Aorta (tissue), 5 donors: ENCODE measurements at regions not wholly inside any gene's neighbourhood (a gene's known extent, or its start where the extent isn't known, plus 50 kb on each side); places are given as distances from the start of the nearest gene placed in this dataset.

ENCODE experiments used
- ATAC-seq: fragments of 200-7000 bp; cut with Tn5 transposase; one replicate; pipeline ENCODE4 v1.9.1; 2022; ENCODE audit warnings: moderate library complexity; ENCODE audit not compliant: low FRiP score
- DNase-seq, 2 donors: peaks; one replicate each; pipeline ENCODE4 v3.0.0-alpha.2; 2020
- H3K27ac ChIP-seq, 2 donors: one replicate each; pipeline ENCODE4 v1.5.1; 2013; ENCODE audit warnings: low read length in 2 of 2, mild to moderate bottlenecking in 2 of 2, moderate library complexity in 2 of 2, control low read depth in 1 of 2, inconsistent platforms in 1 of 2, low read depth in 1 of 2
- H3K27me3 ChIP-seq, 2 donors: one replicate each; pipeline ENCODE4 v1.6.1; 2013; ENCODE audit warnings: control low read depth in 1 of 2, low read length in 1 of 2, mild to moderate bottlenecking in 1 of 2, moderate library complexity in 1 of 2; ENCODE audit not compliant: insufficient read depth in 2 of 2, control insufficient read depth in 1 of 2
- H3K36me3 ChIP-seq, 2 donors: one replicate each; pipeline ENCODE4 v1.6.1; 2013; ENCODE audit warnings: control low read depth in 1 of 2, low read length in 1 of 2, mild to moderate bottlenecking in 1 of 2; ENCODE audit not compliant: insufficient read depth in 2 of 2, control insufficient read depth in 1 of 2
- H3K4me1 ChIP-seq, 2 donors: one replicate each; pipeline ENCODE4 v1.6.1; 2013; ENCODE audit warnings: low read length in 2 of 2, control low read depth in 1 of 2, mild to moderate bottlenecking in 1 of 2, moderate library complexity in 1 of 2; ENCODE audit not compliant: insufficient read depth in 2 of 2, control insufficient read depth in 1 of 2
- H3K4me3 ChIP-seq, 2 donors: one replicate each; pipeline ENCODE4 v1.5.1; 2013; ENCODE audit warnings: low read length in 2 of 2, control low read depth in 1 of 2, mild to moderate bottlenecking in 1 of 2
- H3K9me3 ChIP-seq: one replicate; pipeline ENCODE4 v1.6.1; 2013; ENCODE audit warnings: mild to moderate bottlenecking, low read length; ENCODE audit not compliant: control insufficient read depth
- WGBS, 2 donors: extraction: QIAGEN DNeasy Blood & Tissue Kit; methylation state at CpG; one replicate each; pipeline ENCODE4 v1.1.7; 2013; 5-methylcytosine and 5-hydroxymethylcytosine counted together
- intact Hi-C, 2 donors: fragments of 100-400 bp; cut with DNase I; formaldehyde crosslinking; loops; one replicate each; pipeline versions ENCODE4 v1.14.2 to v1.15.0; 2022
- donor health status: healthy with polysubstance abuse.
- donor health status: Bipolar disorder and iron deficiency.
- donor health status: DM: no; HTN: no; CAD: no.
- donor health status: DM: no; HTN: no; CAD: no.
- donor health status: DM: yes; HTN: yes; CAD: no.

DNA sequence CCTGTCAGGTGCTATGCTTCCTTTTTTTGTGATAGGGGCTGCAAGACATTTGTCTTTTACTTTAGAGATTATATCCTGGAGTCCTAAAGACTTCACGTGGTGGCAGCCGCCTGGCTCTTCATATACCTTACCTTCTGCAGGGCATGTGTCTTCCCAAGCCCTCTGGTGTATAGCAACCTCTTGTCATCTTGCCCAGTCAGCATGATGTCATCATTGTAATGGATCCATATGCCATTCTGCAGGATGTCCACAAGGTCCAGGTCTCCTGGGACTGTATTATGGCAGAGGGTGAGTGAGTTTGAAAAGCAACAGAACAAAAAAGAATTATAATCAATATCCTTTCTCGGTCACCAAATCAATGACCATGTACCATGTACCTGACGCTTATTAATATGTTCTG is 82.2 kb upstream of the SCOC start:
- no peak for DNase-seq
- intact Hi-C loops: no loop called here
- Histone ChIP-seq H3K4me3 (no peak overlapping the region), H3K27me3 (peaks cover 0 to 4% of the 10 kb centered on the region in 2 donors), H3K9me3 (no peaks in the 10 kb centered on the region), H3K27ac (no peak overlapping the region), H3K36me3 (no peaks in the 10 kb centered on the region), H3K4me1 (no peaks in the 10 kb centered on the region)
- no peak for ATAC-seq
- WGBS, 2 donors: 94% methylated on average over 4 of the region's 4 CpGs

DNA sequence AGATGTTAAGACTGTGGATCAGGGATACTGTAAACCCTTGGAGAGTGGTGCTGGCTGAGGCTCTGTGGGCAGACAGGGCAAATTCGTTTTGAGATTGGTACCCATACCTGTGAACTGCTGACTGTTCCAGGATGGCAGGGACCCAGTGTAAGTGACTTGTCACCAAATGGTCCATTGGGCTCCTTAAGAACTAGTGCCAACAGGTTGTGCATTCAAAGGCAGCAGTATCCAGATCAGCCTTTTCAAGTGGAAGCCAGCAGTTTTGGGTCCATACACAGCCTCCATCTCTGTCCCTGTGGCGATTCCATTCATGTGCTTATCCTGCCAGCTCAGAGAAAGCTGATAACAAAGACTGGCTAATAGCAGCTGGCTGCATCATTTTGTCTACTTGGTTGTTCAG is 84.0 kb upstream of the SCOC start:
- peaks cover 0 to 4% of the 10 kb centered on the region in 2 donors for H3K27me3 ChIP-seq
- ATAC-seq (no peak), DNase-seq (no peak)
- WGBS, 2 donors: 56 to 57% methylated on average over 2 of the region's 2 CpGs
- H3K9me3 ChIP-seq: no peaks in the 10 kb centered on the region
- H3K4me1 ChIP-seq: no peaks in the 10 kb centered on the region
- no peak overlapping the region for H3K4me3 ChIP-seq
- no peak overlapping the region for H3K27ac ChIP-seq
- intact Hi-C loops: no loop called here
- H3K36me3 ChIP-seq: no peaks in the 10 kb centered on the region

DNA sequence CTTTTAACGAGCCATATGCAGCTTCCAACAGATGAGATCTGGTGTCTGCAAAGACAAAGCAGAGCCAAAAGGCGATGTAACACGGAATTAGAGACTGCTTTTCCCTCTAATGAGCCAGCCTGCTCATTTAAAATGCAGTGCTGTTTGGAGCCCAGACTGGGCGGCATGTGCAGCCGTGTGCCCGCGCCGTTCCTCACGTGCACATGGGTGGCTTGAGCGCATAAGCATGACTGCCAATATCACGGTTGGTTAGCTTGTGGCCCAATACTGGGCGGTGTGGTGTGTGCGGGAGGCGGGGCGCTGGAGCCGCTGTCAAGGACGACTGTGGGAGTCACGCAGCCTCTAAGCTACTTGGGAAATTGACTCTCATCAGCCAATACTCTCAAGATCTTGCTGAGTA is 87.0 kb upstream of the SCOC start:
- no peak overlapping the region for H3K4me3 ChIP-seq
- no peaks in the 10 kb centered on the region for H3K9me3 ChIP-seq
- intact Hi-C loops: no loop called here
- H3K27ac ChIP-seq: no peak overlapping the region
- ATAC-seq (no peak), DNase-seq (no peak)
- H3K27me3 ChIP-seq: no peaks in the 10 kb centered on the region
- no peaks in the 10 kb centered on the region for H3K4me1 ChIP-seq
- no peaks in the 10 kb centered on the region for H3K36me3 ChIP-seq
- 79 to 85% methylated on average over 18 of the region's 18 CpGs for WGBS, 2 donors

DNA sequence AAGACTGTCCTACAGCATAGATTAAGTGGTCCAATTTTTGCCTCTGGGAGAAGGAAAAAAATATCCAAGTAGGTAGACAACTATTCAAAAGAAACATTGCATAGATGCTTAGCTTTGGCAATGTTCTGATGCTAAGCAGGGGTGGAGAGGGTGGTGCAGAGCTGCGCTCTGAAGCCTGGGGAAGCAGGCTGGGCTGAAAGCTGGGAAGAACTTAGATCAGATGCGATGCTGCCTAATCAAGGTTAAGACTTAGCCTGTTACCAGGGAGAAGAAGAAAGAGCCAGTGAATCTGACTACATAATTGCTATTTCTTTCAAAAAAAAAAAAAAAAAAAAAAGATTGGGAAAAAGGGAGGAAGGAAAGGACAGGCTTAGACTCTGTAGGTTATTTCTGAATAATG is 89.0 kb upstream of the SCOC start:
- ATAC-seq (no peak), DNase-seq (no peak)
- H3K36me3 ChIP-seq: no peaks in the 10 kb centered on the region
- H3K9me3 ChIP-seq: no peaks in the 10 kb centered on the region
- WGBS, 2 donors: 77 to 80% methylated on average over 2 of the region's 2 CpGs
- no peak overlapping the region for H3K4me3 ChIP-seq
- no peaks in the 10 kb centered on the region for H3K27me3 ChIP-seq
- H3K4me1 ChIP-seq: no peaks in the 10 kb centered on the region
- H3K27ac ChIP-seq: no peak overlapping the region
- intact Hi-C loops: no loop called here

DNA sequence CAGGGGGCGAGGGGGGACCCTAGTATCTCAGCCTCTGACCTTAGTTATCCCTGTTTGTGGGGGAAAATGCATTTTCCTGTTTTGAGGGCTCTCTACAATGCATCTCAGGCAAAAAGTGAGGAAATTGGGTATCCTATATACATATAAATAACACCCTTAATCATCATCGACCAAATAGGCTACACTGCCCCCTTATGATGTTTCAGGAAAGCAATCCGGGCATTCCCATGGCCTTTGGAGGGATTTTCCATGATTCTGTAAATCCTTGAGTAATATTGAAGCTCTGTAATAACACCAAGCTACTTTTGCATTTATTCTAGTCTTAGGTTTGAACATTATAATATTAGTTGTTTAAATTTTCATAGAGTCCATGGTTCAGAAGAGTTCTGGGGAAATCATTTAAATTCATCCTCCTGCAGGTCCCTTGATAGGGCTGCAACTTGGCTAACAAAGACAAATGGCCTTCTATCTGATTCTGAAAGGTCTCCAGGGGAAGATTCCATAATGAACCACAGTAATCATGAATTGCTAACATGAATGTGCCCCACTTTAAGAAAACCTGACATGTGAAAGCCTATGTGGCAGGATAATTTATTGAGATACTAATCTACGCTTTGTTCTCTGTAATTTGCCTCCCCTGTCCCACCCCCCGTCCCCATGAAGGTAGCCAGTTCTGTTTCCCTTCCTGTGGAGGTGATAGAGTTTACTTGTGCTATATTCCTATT is 91.5 kb upstream of the SCOC start:
- no peak overlapping the region for H3K4me3 ChIP-seq
- H3K27me3 ChIP-seq: no peaks in the 10 kb centered on the region
- DNase-seq (no peak), ATAC-seq (no peak)
- WGBS, 2 donors: 76 to 79% methylated on average over 5 of the region's 5 CpGs
- no peaks in the 10 kb centered on the region for H3K36me3 ChIP-seq
- intact Hi-C loops: no loop called here
- no peaks in the 10 kb centered on the region for H3K9me3 ChIP-seq
- H3K4me1 ChIP-seq: no peaks in the 10 kb centered on the region
- H3K27ac ChIP-seq: no peak overlapping the region

DNA sequence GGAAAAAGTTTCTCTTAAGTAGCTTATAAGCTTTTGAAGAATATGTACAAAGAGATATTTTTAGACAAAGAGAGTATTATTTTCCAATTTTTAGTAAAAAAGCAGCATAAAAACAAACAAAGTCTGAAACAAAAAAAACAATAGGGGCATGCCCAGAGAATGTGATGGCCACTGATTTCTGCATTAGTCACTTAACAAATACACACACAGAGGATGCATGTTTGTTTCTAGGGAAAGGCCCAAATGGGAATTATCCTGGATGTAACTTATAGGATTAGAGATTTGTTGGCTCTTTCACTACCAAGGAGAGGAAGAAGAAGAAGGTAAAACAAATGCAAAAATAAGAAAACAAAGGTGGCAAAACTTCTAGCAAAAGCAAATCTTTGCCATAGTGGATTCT is 95.9 kb upstream of the SCOC start:
- intact Hi-C loops: no loop called here
- no peaks in the 10 kb centered on the region for H3K36me3 ChIP-seq
- DNase-seq: no peak
- no peaks in the 10 kb centered on the region for H3K27me3 ChIP-seq
- H3K9me3 ChIP-seq: no peaks in the 10 kb centered on the region
- H3K4me1 ChIP-seq: no peaks in the 10 kb centered on the region
- H3K4me3 ChIP-seq: no peak overlapping the region
- ATAC-seq: no peak
- H3K27ac ChIP-seq: no peak overlapping the region

DNA sequence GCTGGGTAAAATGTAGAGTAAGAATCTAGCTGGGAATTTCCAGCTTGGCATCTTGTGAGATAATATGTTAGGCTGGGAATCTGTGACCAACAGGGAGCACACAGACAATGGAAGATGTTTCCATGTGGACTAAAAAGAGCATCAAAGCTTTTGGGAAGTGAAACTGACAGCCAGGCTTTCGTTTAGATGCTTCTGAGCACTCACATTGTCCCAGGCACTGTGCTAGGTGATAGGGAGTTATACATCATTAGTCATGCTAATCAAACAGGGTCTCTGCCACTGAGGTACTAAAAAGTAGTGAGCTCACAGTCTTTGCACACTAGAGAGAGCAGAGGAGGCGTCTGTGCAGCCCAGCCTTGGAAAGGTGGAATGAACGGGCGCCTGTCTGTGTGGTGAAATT is 101.9 kb upstream of the SCOC start:
- Histone ChIP-seq H3K27me3 (no peaks in the 10 kb centered on the region), H3K36me3 (no peaks in the 10 kb centered on the region), H3K27ac (no peak overlapping the region), H3K9me3 (peaks cover 1% of the 10 kb centered on the region), H3K4me1 (no peaks in the 10 kb centered on the region), H3K4me3 (no peak overlapping the region)
- intact Hi-C loops: no loop called here
- WGBS, 2 donors: 91 to 93% methylated on average over 4 of the region's 4 CpGs
- DNase-seq (no peak), ATAC-seq (no peak)

DNA sequence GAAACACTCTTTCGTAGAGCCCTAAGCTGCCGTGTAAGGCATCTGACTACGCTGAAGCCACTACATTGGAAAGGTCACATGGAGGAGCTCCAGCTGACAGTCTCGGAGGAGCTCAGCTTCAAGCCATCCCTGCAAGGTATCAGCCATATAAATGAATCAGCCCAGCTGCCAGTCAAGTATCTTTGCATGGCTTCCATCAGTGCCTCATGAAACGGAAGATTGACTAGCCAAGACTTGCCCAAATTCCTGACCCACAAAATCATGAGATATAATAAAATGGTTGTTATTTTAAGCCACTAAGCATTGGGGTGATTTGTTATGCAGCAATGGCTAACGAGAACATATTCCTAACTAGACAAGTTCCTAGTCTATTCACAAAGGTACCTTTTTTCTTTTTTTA is 104.1 kb upstream of the SCOC start:
- intact Hi-C loops: no loop called here
- no peak overlapping the region for H3K4me3 ChIP-seq
- 90 to 92% methylated on average over 6 of the region's 6 CpGs for WGBS, 2 donors
- H3K4me1 ChIP-seq: no peaks in the 10 kb centered on the region
- DNase-seq: no peak
- H3K9me3 ChIP-seq: peaks cover 1% of the 10 kb centered on the region
- ATAC-seq: no peak
- no peak overlapping the region for H3K27ac ChIP-seq
- no peaks in the 10 kb centered on the region for H3K27me3 ChIP-seq
- H3K36me3 ChIP-seq: no peaks in the 10 kb centered on the region

DNA sequence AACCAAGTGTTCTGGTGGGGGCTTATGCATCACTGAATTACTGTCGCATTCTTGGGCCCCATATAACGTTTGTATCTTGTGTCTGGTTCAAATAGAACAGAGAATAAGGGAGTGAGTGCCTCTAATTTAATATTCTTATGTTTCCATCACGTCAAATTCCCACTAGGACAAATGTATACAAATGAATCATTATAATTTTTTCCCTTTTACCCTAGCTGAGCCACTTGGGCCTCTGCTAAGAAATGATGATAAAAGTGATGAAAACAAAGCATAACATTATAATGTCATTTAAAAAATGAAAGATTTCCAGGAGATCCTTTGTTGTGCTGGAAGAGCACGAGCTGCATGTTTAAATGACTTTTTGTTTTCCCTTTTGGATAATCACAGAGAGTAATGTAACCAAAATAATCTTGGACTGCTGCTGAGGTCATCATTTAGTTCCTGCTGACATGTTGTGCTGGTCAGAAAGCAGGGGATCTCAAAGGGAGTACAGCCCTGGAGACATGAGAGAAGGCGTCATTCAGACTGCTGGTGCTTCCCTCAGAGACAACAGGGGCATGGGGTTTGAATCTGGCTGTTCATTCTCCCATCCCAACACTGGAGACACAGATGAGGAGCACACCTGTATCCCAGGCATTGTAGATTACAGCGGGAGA is 105.1 kb upstream of the SCOC start:
- DNase-seq (no peak), ATAC-seq (no peak)
- Histone ChIP-seq H3K36me3 (no peaks in the 10 kb centered on the region), H3K27ac (no peak overlapping the region), H3K27me3 (no peaks in the 10 kb centered on the region), H3K9me3 (peaks cover 1% of the 10 kb centered on the region), H3K4me1 (no peaks in the 10 kb centered on the region), H3K4me3 (no peak overlapping the region)
- intact Hi-C loops: no loop called here
- 82 to 86% methylated on average over 6 of the region's 6 CpGs for WGBS, 2 donors
